Liver (tissue), 8 donors: ENCODE measurements at regions not wholly inside any gene's neighbourhood (a gene's known extent, or its start where the extent isn't known, plus 50 kb on each side); places are given as distances from the start of the nearest gene placed in this dataset.

Experiments used
- DNase-seq: peaks from one replicate; pipeline ENCODE4 v3.0.0-alpha.2; 2017; ENCODE audit warnings: low spot score
- H3K27ac ChIP-seq, 2 donors: one replicate each; pipeline ENCODE4 v1.7.0; 2013; ENCODE audit warnings: inconsistent platforms in 2 of 2, low read length in 2 of 2, control low read depth in 1 of 2, low read depth in 1 of 2, mild to moderate bottlenecking in 1 of 2
- H3K27me3 ChIP-seq, 4 donors: one replicate each; pipeline versions ENCODE4 v1.6.1 to v1.7.0; 2013; ENCODE audit warnings: low read length in 3 of 4, inconsistent platforms in 1 of 4, mild to moderate bottlenecking in 1 of 4, moderate library complexity in 1 of 4; ENCODE audit not compliant: control insufficient read depth in 4 of 4, insufficient read depth in 4 of 4
- H3K36me3 ChIP-seq, 4 donors: one replicate each; pipeline versions ENCODE4 v1.6.1 to v1.7.0; 2013; ENCODE audit warnings: low read length in 3 of 4, mild to moderate bottlenecking in 3 of 4, low read depth in 1 of 4, moderate library complexity in 1 of 4; ENCODE audit not compliant: control insufficient read depth in 4 of 4, insufficient read depth in 3 of 4
- H3K4me1 ChIP-seq, 4 donors: one replicate each; pipeline versions ENCODE4 v1.6.1 to v1.7.0; 2013; ENCODE audit warnings: low read length in 3 of 4, mild to moderate bottlenecking in 3 of 4, moderate library complexity in 1 of 4; ENCODE audit not compliant: control insufficient read depth in 4 of 4, insufficient read depth in 4 of 4
- H3K4me3 ChIP-seq, 3 donors: one replicate each; pipeline versions ENCODE4 v1.6.1 to v1.7.0; 2013; ENCODE audit warnings: low read length in 3 of 3, control low read depth in 1 of 3, low read depth in 1 of 3, mild to moderate bottlenecking in 1 of 3
- H3K9ac ChIP-seq, 2 donors: one replicate each; pipeline ENCODE4 v1.7.0; 2013; ENCODE audit warnings: low read length in 2 of 2, mild to moderate bottlenecking in 2 of 2, moderate library complexity in 2 of 2, control low read depth in 1 of 2, low read depth in 1 of 2
- H3K9me3 ChIP-seq, 4 donors: one replicate each; pipeline versions ENCODE4 v1.6.1 to v1.7.0; 2013; ENCODE audit warnings: low read length in 3 of 4; ENCODE audit not compliant: control insufficient read depth in 4 of 4
- CTCF ChIP-seq: fragments of 150-350 bp; IDR thresholded peaks from 2 replicates; pipeline ENCODE4 v1.5.1; 2017; ENCODE audit warnings: improper control_type of control experiment, low read depth, low read length; ENCODE audit not compliant: missing input control
- EGR1 ChIP-seq, 2 donors: IDR thresholded peaks; 2 replicates each; pipeline ENCODE4 v1.6.1; 2016 to 2018; ENCODE audit warnings: antibody characterized with exemption in 2 of 2, low read depth in 2 of 2
- GABPA ChIP-seq, 2 donors: IDR thresholded peaks in 1 of 2; conservative IDR thresholded peaks in 1 of 2; 2 replicates each; pipeline ENCODE4 v1.6.1; 2016; ENCODE audit warnings: antibody characterized with exemption in 2 of 2, mild to moderate bottlenecking in 1 of 2, moderate library complexity in 1 of 2
- HNF4A ChIP-seq, 2 donors: conservative IDR thresholded peaks; 2 replicates each; pipeline ENCODE4 v1.6.1; 2016; ENCODE audit warnings: antibody characterized with exemption in 2 of 2, mild to moderate bottlenecking in 2 of 2
- NR2F2 ChIP-seq: IDR thresholded peaks from 2 replicates; pipeline ENCODE4 v1.6.1; 2016; ENCODE audit warnings: antibody characterized with exemption
- RAD21 ChIP-seq, 2 donors: IDR thresholded peaks; 2 replicates each; pipeline ENCODE4 v1.6.1; 2016; ENCODE audit warnings: antibody characterized with exemption in 2 of 2, mild to moderate bottlenecking in 2 of 2
- REST ChIP-seq: IDR thresholded peaks from 2 replicates; pipeline ENCODE4 v1.6.1; 2016; ENCODE audit warnings: antibody characterized with exemption, mild to moderate bottlenecking
- RXRA ChIP-seq, 2 donors: IDR thresholded peaks; 2 replicates each; pipeline ENCODE4 v1.6.1; 2017 to 2018; ENCODE audit warnings: antibody characterized with exemption in 2 of 2, mild to moderate bottlenecking in 1 of 2
- YY1 ChIP-seq: IDR thresholded peaks from 2 replicates; pipeline ENCODE4 v1.6.1; 2016; ENCODE audit warnings: antibody characterized with exemption, mild to moderate bottlenecking
- WGBS: extraction: QIAGEN DNeasy Blood & Tissue Kit; methylation state at CpG from one replicate; pipeline ENCODE4 v1.1.7; 2013; 5-methylcytosine and 5-hydroxymethylcytosine counted together
- donor health status: healthy.
- donor health status: healthy.
- donor health status: healthy.
- donor health status: healthy.
- donor health status: healthy.

GRCh38 chr2:21267232-21267835 is 143.6 kb downstream of the TDRD15 start:
- no peak overlapping the region for H3K9ac ChIP-seq
- no peaks in the 10 kb centered on the region for H3K27me3 ChIP-seq
- no peak overlapping the region for H3K4me3 ChIP-seq
- H3K36me3 ChIP-seq = no peaks in the 10 kb centered on the region
- DNase-seq = no peak
- H3K4me1 ChIP-seq = peaks cover 0 to 13% (median 2%) of the 10 kb centered on the region in 4 donors
- TF ChIP-seq HNF4A (conservative IDR thresholded peaks at IDR 0.05) (no peak), YY1 (no peak), CTCF (no peak), EGR1 (IDR thresholded peaks at IDR 0.05; ENCODE audit: low read depth in 2 of 2) (no peak), RAD21 (IDR thresholded peaks at IDR 0.05) (no peak), NR2F2 (no peak), RXRA (IDR thresholded peaks at IDR 0.05) (no peak), GABPA (IDR thresholded peaks at IDR 0.05 in 1 of 2, conservative IDR thresholded peaks at IDR 0.05 in 1 of 2) (no peak)
- WGBS = 86% methylated on average over 5 of the region's 5 CpGs
- no peak overlapping the region for H3K27ac ChIP-seq
- H3K9me3 ChIP-seq = no peaks in the 10 kb centered on the region

- Histone ChIP-seq H3K27me3 (no peaks in the 10 kb centered on the region), H3K36me3 (no peaks in the 10 kb centered on the region), H3K4me1 (peaks cover 0 to 13% (median 2%) of the 10 kb centered on the region in 4 donors), H3K27ac (no peak overlapping the region), H3K9ac (no peak overlapping the region), H3K4me3 (no peak overlapping the region), H3K9me3 (no peaks in the 10 kb centered on the region)
- WGBS = 94% methylated on average over 13 of the region's 13 CpGs
- no peak for TF ChIP-seq CTCF
- no peak for TF ChIP-seq YY1
- no peak for TF ChIP-seq REST
- DNase-seq = no peak
Observed at GRCh38 chr2:21268197-21268877, 144.6 kb downstream of the TDRD15 start.
